ENCODE measurements at regions not wholly inside any gene's neighbourhood (a gene's known extent, or its start where the extent isn't known, plus 50 kb on each side); places are given as distances from the start of the nearest gene placed in this dataset.

GRCh38 chr12:4112734-4113325, 160.7 kb upstream of the CCND2 start:
- no peaks in the 10 kb centered on the region for H3K36me3 ChIP-seq (ENCODE audit: insufficient read depth, insufficient read length, low read length)
- DNase-seq (ENCODE audit: low read depth, low spot score): no peak
- H3K9ac ChIP-seq (ENCODE audit: insufficient read length, low read depth): no peak overlapping the region
- no peaks in the 10 kb centered on the region for H3K27me3 ChIP-seq (ENCODE audit: insufficient read depth, insufficient read length)
- no peaks in the 10 kb centered on the region for H3K9me3 ChIP-seq (ENCODE audit: insufficient read depth, low read length)
- no peak for TF ChIP-seq YY1 (IDR thresholded peaks at IDR 0.05; ENCODE audit: insufficient read depth, insufficient read length)
- no peak for TF ChIP-seq SUZ12 (IDR thresholded peaks at IDR 0.05; ENCODE audit: extremely low read depth, insufficient read depth, insufficient read length)
- TF ChIP-seq ZNF274 (IDR thresholded peaks at IDR 0.05; ENCODE audit: low read depth, low read length): no peak
- H3K4me3 ChIP-seq (ENCODE audit: insufficient read length, low read depth): no peak overlapping the region
- peaks cover 21% of the 10 kb centered on the region for H3K4me1 ChIP-seq (ENCODE audit: insufficient read depth, insufficient read length)

GRCh38 chr12:4112290-4112689, 161.3 kb upstream of the CCND2 start:
- no peak for DNase-seq (ENCODE audit: low read depth, low spot score)
- TF ChIP-seq YY1 (IDR thresholded peaks at IDR 0.05; ENCODE audit: insufficient read depth, insufficient read length) (no peak), ZNF274 (IDR thresholded peaks at IDR 0.05; ENCODE audit: low read depth, low read length) (no peak), SUZ12 (IDR thresholded peaks at IDR 0.05; ENCODE audit: extremely low read depth, insufficient read depth, insufficient read length) (no peak)
- no peak overlapping the region for H3K4me3 ChIP-seq (ENCODE audit: insufficient read length, low read depth)
- no peaks in the 10 kb centered on the region for H3K9me3 ChIP-seq (ENCODE audit: insufficient read depth, low read length)
- H3K9ac ChIP-seq (ENCODE audit: insufficient read length, low read depth): no peak overlapping the region
- no peaks in the 10 kb centered on the region for H3K27me3 ChIP-seq (ENCODE audit: insufficient read depth, insufficient read length)
- H3K4me1 ChIP-seq (ENCODE audit: insufficient read depth, insufficient read length): peaks cover 15% of the 10 kb centered on the region
- H3K36me3 ChIP-seq (ENCODE audit: insufficient read depth, insufficient read length, low read length): no peaks in the 10 kb centered on the region

- no peaks in the 10 kb centered on the region for H3K36me3 ChIP-seq (ENCODE audit: insufficient read depth, insufficient read length, low read length)
- no peak overlapping the region for H3K9ac ChIP-seq (ENCODE audit: insufficient read length, low read depth)
- no peak for TF ChIP-seq ZNF274 (IDR thresholded peaks at IDR 0.05; ENCODE audit: low read depth, low read length)
- no peak for TF ChIP-seq YY1 (IDR thresholded peaks at IDR 0.05; ENCODE audit: insufficient read depth, insufficient read length)
- no peak for TF ChIP-seq SUZ12 (IDR thresholded peaks at IDR 0.05; ENCODE audit: extremely low read depth, insufficient read depth, insufficient read length)
- no peak for DNase-seq (ENCODE audit: low read depth, low spot score)
- H3K27me3 ChIP-seq (ENCODE audit: insufficient read depth, insufficient read length): no peaks in the 10 kb centered on the region
- no peaks in the 10 kb centered on the region for H3K9me3 ChIP-seq (ENCODE audit: insufficient read depth, low read length)
- no peak overlapping the region for H3K4me3 ChIP-seq (ENCODE audit: insufficient read length, low read depth)
- H3K4me1 ChIP-seq (ENCODE audit: insufficient read depth, insufficient read length): peaks cover 4% of the 10 kb centered on the region
These were observed 162.6 kb upstream of the CCND2 start for GRCh38 chr12:4111010-4111409.

- TF ChIP-seq YY1 (IDR thresholded peaks at IDR 0.05; ENCODE audit: insufficient read depth, insufficient read length) (no peak), SUZ12 (IDR thresholded peaks at IDR 0.05; ENCODE audit: extremely low read depth, insufficient read depth, insufficient read length) (no peak), ZNF274 (IDR thresholded peaks at IDR 0.05; ENCODE audit: low read depth, low read length) (no peak)
- no peak overlapping the region for H3K9ac ChIP-seq (ENCODE audit: insufficient read length, low read depth)
- no peaks in the 10 kb centered on the region for H3K27me3 ChIP-seq (ENCODE audit: insufficient read depth, insufficient read length)
- no peaks in the 10 kb centered on the region for H3K9me3 ChIP-seq (ENCODE audit: insufficient read depth, low read length)
- no peak for DNase-seq (ENCODE audit: low read depth, low spot score)
- no peak overlapping the region for H3K4me3 ChIP-seq (ENCODE audit: insufficient read length, low read depth)
- no peaks in the 10 kb centered on the region for H3K4me1 ChIP-seq (ENCODE audit: insufficient read depth, insufficient read length)
- no peaks in the 10 kb centered on the region for H3K36me3 ChIP-seq (ENCODE audit: insufficient read depth, insufficient read length, low read length)
These were observed 163.7 kb upstream of the CCND2 start for GRCh38 chr12:4109826-4110225.

- Histone ChIP-seq H3K4me3 (ENCODE audit: insufficient read length, low read depth) (no peak overlapping the region), H3K36me3 (ENCODE audit: insufficient read depth, insufficient read length, low read length) (no peaks in the 10 kb centered on the region), H3K4me1 (ENCODE audit: insufficient read depth, insufficient read length) (no peaks in the 10 kb centered on the region), H3K9ac (ENCODE audit: insufficient read length, low read depth) (no peak overlapping the region), H3K9me3 (ENCODE audit: insufficient read depth, low read length) (no peaks in the 10 kb centered on the region), H3K27me3 (ENCODE audit: insufficient read depth, insufficient read length) (no peaks in the 10 kb centered on the region)
- no peak for DNase-seq (ENCODE audit: low read depth, low spot score)
- TF ChIP-seq ZNF274 (IDR thresholded peaks at IDR 0.05; ENCODE audit: low read depth, low read length): no peak
- TF ChIP-seq YY1 (IDR thresholded peaks at IDR 0.05; ENCODE audit: insufficient read depth, insufficient read length): no peak
- no peak for TF ChIP-seq SUZ12 (IDR thresholded peaks at IDR 0.05; ENCODE audit: extremely low read depth, insufficient read depth, insufficient read length)
These were observed 164.7 kb upstream of the CCND2 start for GRCh38 chr12:4108803-4109345.

- H3K4me3 ChIP-seq (ENCODE audit: insufficient read length, low read depth): no peak overlapping the region
- TF ChIP-seq ZNF274 (IDR thresholded peaks at IDR 0.05; ENCODE audit: low read depth, low read length) (no peak), SUZ12 (IDR thresholded peaks at IDR 0.05; ENCODE audit: extremely low read depth, insufficient read depth, insufficient read length) (no peak), YY1 (IDR thresholded peaks at IDR 0.05; ENCODE audit: insufficient read depth, insufficient read length) (no peak)
- no peak overlapping the region for H3K9ac ChIP-seq (ENCODE audit: insufficient read length, low read depth)
- DNase-seq (ENCODE audit: low read depth, low spot score): no peak
- H3K4me1 ChIP-seq (ENCODE audit: insufficient read depth, insufficient read length): no peaks in the 10 kb centered on the region
- no peaks in the 10 kb centered on the region for H3K27me3 ChIP-seq (ENCODE audit: insufficient read depth, insufficient read length)
- H3K36me3 ChIP-seq (ENCODE audit: insufficient read depth, insufficient read length, low read length): no peaks in the 10 kb centered on the region
- no peaks in the 10 kb centered on the region for H3K9me3 ChIP-seq (ENCODE audit: insufficient read depth, low read length)
These were observed 165.5 kb upstream of the CCND2 start for GRCh38 chr12:4107911-4108697.

- peak; percentile 82 for DNase-seq (ENCODE audit: low read depth, low spot score)
- no peak overlapping the region for H3K9ac ChIP-seq (ENCODE audit: insufficient read length, low read depth)
- H3K4me3 ChIP-seq (ENCODE audit: insufficient read length, low read depth): no peak overlapping the region
- TF ChIP-seq SUZ12 (IDR thresholded peaks at IDR 0.05; ENCODE audit: extremely low read depth, insufficient read depth, insufficient read length) (no peak), ZNF274 (IDR thresholded peaks at IDR 0.05; ENCODE audit: low read depth, low read length) (no peak), YY1 (IDR thresholded peaks at IDR 0.05; ENCODE audit: insufficient read depth, insufficient read length) (no peak)
- no peaks in the 10 kb centered on the region for H3K4me1 ChIP-seq (ENCODE audit: insufficient read depth, insufficient read length)
- no peaks in the 10 kb centered on the region for H3K36me3 ChIP-seq (ENCODE audit: insufficient read depth, insufficient read length, low read length)
- H3K9me3 ChIP-seq (ENCODE audit: insufficient read depth, low read length): no peaks in the 10 kb centered on the region
- H3K27me3 ChIP-seq (ENCODE audit: insufficient read depth, insufficient read length): no peaks in the 10 kb centered on the region
These were observed 166.1 kb upstream of the CCND2 start for GRCh38 chr12:4107436-4107878.
